ENCODE measurements at regions not wholly inside any gene's neighbourhood (a gene's known extent, or its start where the extent isn't known, plus 50 kb on each side); places are given as distances from the start of the nearest gene placed in this dataset.

GRCh38 chr4:3670521-3671519, 95.4 kb upstream of the ADRA2C start:
- TF ChIP-seq EZH2 (IDR thresholded peaks at IDR 0.05; ENCODE audit: insufficient read depth, poor library complexity, severe bottlenecking) (no peak), EZH2phosphoT487 (IDR thresholded peaks at IDR 0.05; ENCODE audit: insufficient read depth, low read depth) (no peak)

Measured in GM23248 (cell line).